ENCODE measurements at regions not wholly inside any gene's neighbourhood (a gene's known extent, or its start where the extent isn't known, plus 50 kb on each side); places are given as distances from the start of the nearest gene placed in this dataset.

- no peak for TF ChIP-seq GATA3 (IDR thresholded peaks at IDR 0.05; ENCODE audit: low read depth, low read length)
- TF ChIP-seq GATA2 (IDR thresholded peaks at IDR 0.05; ENCODE audit: low read depth, low read length), result no peak
Observed at GRCh38 chr3:5510300-5510699, 322.8 kb downstream of the EDEM1 start.
